ENCODE measurements at regions not wholly inside any gene's neighbourhood (a gene's known extent, or its start where the extent isn't known, plus 50 kb on each side); places are given as distances from the start of the nearest gene placed in this dataset.

DNA sequence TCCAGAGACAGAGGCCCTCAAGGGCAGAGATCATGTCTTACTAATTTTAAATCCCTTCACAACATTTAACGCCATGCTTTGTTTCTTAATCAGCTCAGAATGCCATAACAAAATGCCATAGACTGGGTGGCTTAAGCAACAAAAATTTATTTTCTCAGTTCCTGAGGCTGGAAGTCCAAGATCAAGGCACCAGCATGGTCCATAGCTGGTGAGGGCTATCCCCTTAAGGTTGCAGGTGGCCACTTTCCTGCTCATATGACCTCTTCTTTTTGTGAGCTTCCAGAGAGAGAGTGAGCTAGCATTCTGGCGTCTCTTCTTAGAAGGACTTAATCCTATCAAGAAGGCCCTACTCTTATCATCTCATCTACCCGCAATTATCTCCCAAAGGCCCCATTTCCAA is 470.3 kb downstream of the ZNF608 start:
- Histone ChIP-seq H2BK12ac (ENCODE audit: insufficient read length, low read depth, low read length) (no peak overlapping the region), H3K23me2 (ENCODE audit: insufficient read length, low read depth, low read length, poor library complexity, severe bottlenecking) (no peaks in the 10 kb centered on the region), H4K20me1 (ENCODE audit: control insufficient read depth, insufficient read depth, insufficient read length) (no peaks in the 10 kb centered on the region), H4K5ac (ENCODE audit: insufficient read length, low read depth, low read length) (no peak overlapping the region), H3K18ac (ENCODE audit: insufficient read length, low read depth, low read length) (no peak overlapping the region), H3K27me3 (ENCODE audit: insufficient read depth, low read length) (no peaks in the 10 kb centered on the region), H2AK5ac (ENCODE audit: insufficient read length, low read length) (no peak overlapping the region), H3K23ac (ENCODE audit: insufficient read length, low read depth, low read length) (no peak overlapping the region), H3K79me2 (ENCODE audit: insufficient read depth, low read length) (no peaks in the 10 kb centered on the region), H2AFZ (ENCODE audit: low read length) (no peak overlapping the region), H4K8ac (replicated peaks; ENCODE audit: insufficient read length, low read depth, low read length) (no peak overlapping the region), H3K4ac (ENCODE audit: low read depth, low read length) (no peak overlapping the region), H4K91ac (ENCODE audit: insufficient read length, low read depth, low read length) (no peak overlapping the region), H3K56ac (ENCODE audit: insufficient read length, low read depth, low read length) (no peak overlapping the region), H3K4me1 (ENCODE audit: insufficient read depth, low read length) (no peaks in the 10 kb centered on the region), H3K9me3 (ENCODE audit: control insufficient read depth, low read depth, low read length) (no peaks in the 10 kb centered on the region), H3K14ac (ENCODE audit: insufficient read depth, low read length) (no peak overlapping the region), H3K4me2 (ENCODE audit: insufficient read depth, insufficient read length, low read length) (no peak overlapping the region), H3K79me1 (ENCODE audit: insufficient read depth, low read depth, low read length, poor library complexity, severe bottlenecking) (no peaks in the 10 kb centered on the region), H2BK120ac (ENCODE audit: low read depth, low read length, poor library complexity, severe bottlenecking) (no peak overlapping the region), H3K9ac (ENCODE audit: extremely low read depth, insufficient read length, low read length) (no peak overlapping the region), H3T11ph (ENCODE audit: low read length) (no peak overlapping the region), H2BK20ac (ENCODE audit: low read depth, low read length, poor library complexity, severe bottlenecking) (no peak overlapping the region), H2BK15ac (ENCODE audit: low read depth, low read length) (no peak overlapping the region), H2BK5ac (ENCODE audit: insufficient read length, low read length) (no peak overlapping the region), H3K27ac (ENCODE audit: insufficient read length, low read depth, low read length) (no peak overlapping the region)
- H3K27ac Mint-ChIP-seq: no peak overlapping the region
- TF ChIP-seq, protein P1, sequence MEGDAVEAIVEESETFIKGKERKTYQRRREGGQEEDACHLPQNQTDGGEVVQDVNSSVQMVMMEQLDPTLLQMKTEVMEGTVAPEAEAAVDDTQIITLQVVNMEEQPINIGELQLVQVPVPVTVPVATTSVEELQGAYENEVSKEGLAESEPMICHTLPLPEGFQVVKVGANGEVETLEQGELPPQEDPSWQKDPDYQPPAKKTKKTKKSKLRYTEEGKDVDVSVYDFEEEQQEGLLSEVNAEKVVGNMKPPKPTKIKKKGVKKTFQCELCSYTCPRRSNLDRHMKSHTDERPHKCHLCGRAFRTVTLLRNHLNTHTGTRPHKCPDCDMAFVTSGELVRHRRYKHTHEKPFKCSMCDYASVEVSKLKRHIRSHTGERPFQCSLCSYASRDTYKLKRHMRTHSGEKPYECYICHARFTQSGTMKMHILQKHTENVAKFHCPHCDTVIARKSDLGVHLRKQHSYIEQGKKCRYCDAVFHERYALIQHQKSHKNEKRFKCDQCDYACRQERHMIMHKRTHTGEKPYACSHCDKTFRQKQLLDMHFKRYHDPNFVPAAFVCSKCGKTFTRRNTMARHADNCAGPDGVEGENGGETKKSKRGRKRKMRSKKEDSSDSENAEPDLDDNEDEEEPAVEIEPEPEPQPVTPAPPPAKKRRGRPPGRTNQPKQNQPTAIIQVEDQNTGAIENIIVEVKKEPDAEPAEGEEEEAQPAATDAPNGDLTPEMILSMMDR (conservative IDR thresholded peaks at IDR 0.05): no peak
- H3K4me3 Mint-ChIP-seq: no peak overlapping the region
- no peak for DNase-seq
- H3K27me3 Mint-ChIP-seq (ENCODE audit: low read depth): no peaks in the 10 kb centered on the region
- no CpG with 5 or more reads among the region's 3 CpGs for WGBS (ENCODE audit: extremely low coverage, insufficient read length, low lambda C conversion rate)
- H3K4me1 Mint-ChIP-seq: peaks cover 4 to 6% of the 10 kb centered on the region in 2 experiments
- H3K36me3 Mint-ChIP-seq (ENCODE audit: insufficient read depth in 1 of 3, low read depth in 3 of 3): no peaks in the 10 kb centered on the region; a peak in 1 of 7 replicates
- H3K9me3 Mint-ChIP-seq: no peaks in the 10 kb centered on the region
